Large intestine (tissue), 3 donors: ENCODE measurements at regions not wholly inside any gene's neighbourhood (a gene's known extent, or its start where the extent isn't known, plus 50 kb on each side); places are given as distances from the start of the nearest gene placed in this dataset.
A peak's percentile ranks its signal among the peaks of the same experiment; 100 is the strongest.

ENCODE experiments used
- DNase-seq, 2 donors: peaks; one replicate each; pipeline versions ENCODE4 v3.0.0 to v3.0.0-alpha.2; 2013
- H3K27ac ChIP-seq: one replicate; pipeline ENCODE4 v1.5.1; 2013; ENCODE audit warnings: low read length
- H3K27me3 ChIP-seq: 2 replicates; pipeline ENCODE4 v1.6.1; 2013; ENCODE audit warnings: low read length; ENCODE audit not compliant: control insufficient read depth, insufficient read depth
- H3K36me3 ChIP-seq: 2 replicates; pipeline ENCODE4 v1.6.1; 2013; ENCODE audit warnings: low read length; ENCODE audit not compliant: control insufficient read depth, insufficient read depth
- H3K4me1 ChIP-seq: one replicate; pipeline ENCODE4 v1.6.1; 2013; ENCODE audit warnings: low read length; ENCODE audit not compliant: control insufficient read depth, insufficient read depth
- H3K4me3 ChIP-seq: one replicate; pipeline ENCODE4 v1.5.1; 2013; ENCODE audit warnings: low read length
- H3K9me3 ChIP-seq: one replicate; pipeline ENCODE4 v1.6.1; 2013; ENCODE audit warnings: mild to moderate bottlenecking, low read depth, low read length, moderate library complexity; ENCODE audit not compliant: control insufficient read depth
- WGBS: methylation state at CpG from one replicate; pipeline ENCODE4 v1.1.5; 2013; ENCODE audit warnings: low lambda C conversion rate; ENCODE audit not compliant: insufficient coverage; 5-methylcytosine and 5-hydroxymethylcytosine counted together

GRCh38 chr5:68431186-68431585 is 215.6 kb downstream of the PIK3R1 start:
- no peaks in the 10 kb centered on the region for H3K27me3 ChIP-seq
- H3K9me3 ChIP-seq = no peaks in the 10 kb centered on the region
- peaks cover 10% of the 10 kb centered on the region for H3K4me1 ChIP-seq
- no CpG with 5 or more reads among the region's 1 CpG for WGBS
- DNase-seq = no peak
- no peak overlapping the region for H3K27ac ChIP-seq
- H3K4me3 ChIP-seq = no peak overlapping the region
- H3K36me3 ChIP-seq = no peaks in the 10 kb centered on the region

- Histone ChIP-seq H3K4me1 (peaks cover 13% of the 10 kb centered on the region), H3K4me3 (no peak overlapping the region), H3K9me3 (no peaks in the 10 kb centered on the region), H3K27ac (no peak overlapping the region), H3K27me3 (no peaks in the 10 kb centered on the region), H3K36me3 (no peaks in the 10 kb centered on the region)
- no peak for DNase-seq
- WGBS = 89% methylated on average over 3 of the region's 6 CpGs
Observed at GRCh38 chr5:68431601-68432337, 216.2 kb downstream of the PIK3R1 start.

DNA sequence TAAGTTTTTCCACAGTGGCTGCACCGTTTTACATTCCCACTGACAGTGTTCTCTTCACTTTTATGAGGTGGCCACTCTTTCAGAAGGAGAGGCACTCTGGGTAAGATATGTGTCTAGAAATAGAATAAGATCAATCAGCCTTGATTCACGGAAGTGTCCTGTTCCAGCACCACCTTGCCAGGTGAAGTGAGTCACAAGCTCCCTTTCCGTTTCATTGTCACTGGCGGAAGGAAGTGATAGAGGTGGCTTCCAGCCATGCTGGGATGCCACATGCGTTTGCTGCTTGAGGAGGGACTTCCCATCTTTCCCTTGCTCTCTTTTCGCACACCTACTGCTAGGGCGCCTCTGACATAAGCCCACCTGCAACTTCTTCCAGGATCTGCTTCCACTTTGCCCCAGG is 217.1 kb downstream of the PIK3R1 start:
- Histone ChIP-seq H3K27ac (no peak overlapping the region), H3K4me3 (no peak overlapping the region), H3K4me1 (peaks cover 13% of the 10 kb centered on the region), H3K36me3 (no peaks in the 10 kb centered on the region), H3K27me3 (no peaks in the 10 kb centered on the region), H3K9me3 (no peaks in the 10 kb centered on the region)
- WGBS = 100% methylated on average over 1 of the region's 7 CpGs
- DNase-seq = no peak

DNA sequence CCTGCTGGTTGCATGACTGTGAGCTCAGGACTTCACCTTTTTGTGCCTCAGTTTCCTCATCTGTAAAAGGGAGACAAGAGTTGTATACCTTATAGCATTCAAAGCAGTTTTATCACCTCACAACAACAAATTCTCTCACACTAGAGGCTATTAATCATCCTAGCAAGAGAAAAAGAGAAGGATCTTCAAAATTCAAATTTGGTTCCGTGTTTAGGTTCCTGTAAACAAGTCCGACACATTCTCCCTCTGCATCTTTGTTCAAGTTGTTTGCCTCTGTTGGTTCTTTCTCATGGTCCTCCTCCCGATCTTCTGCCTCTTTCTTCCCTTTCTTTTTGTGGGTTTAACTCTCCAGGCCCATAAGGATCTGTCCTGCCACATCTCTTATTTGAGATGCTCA is 218.0 kb downstream of the PIK3R1 start:
- no peaks in the 10 kb centered on the region for H3K9me3 ChIP-seq
- H3K27ac ChIP-seq = peak overlapping the region; percentile 75
- H3K27me3 ChIP-seq = no peaks in the 10 kb centered on the region
- H3K4me3 ChIP-seq = no peak overlapping the region
- peaks cover 13% of the 10 kb centered on the region for H3K4me1 ChIP-seq
- 84% methylated on average over 2 of the region's 3 CpGs for whole genome bisulfite sequencing
- no peak for DNase-seq
- H3K36me3 ChIP-seq = no peaks in the 10 kb centered on the region

DNA sequence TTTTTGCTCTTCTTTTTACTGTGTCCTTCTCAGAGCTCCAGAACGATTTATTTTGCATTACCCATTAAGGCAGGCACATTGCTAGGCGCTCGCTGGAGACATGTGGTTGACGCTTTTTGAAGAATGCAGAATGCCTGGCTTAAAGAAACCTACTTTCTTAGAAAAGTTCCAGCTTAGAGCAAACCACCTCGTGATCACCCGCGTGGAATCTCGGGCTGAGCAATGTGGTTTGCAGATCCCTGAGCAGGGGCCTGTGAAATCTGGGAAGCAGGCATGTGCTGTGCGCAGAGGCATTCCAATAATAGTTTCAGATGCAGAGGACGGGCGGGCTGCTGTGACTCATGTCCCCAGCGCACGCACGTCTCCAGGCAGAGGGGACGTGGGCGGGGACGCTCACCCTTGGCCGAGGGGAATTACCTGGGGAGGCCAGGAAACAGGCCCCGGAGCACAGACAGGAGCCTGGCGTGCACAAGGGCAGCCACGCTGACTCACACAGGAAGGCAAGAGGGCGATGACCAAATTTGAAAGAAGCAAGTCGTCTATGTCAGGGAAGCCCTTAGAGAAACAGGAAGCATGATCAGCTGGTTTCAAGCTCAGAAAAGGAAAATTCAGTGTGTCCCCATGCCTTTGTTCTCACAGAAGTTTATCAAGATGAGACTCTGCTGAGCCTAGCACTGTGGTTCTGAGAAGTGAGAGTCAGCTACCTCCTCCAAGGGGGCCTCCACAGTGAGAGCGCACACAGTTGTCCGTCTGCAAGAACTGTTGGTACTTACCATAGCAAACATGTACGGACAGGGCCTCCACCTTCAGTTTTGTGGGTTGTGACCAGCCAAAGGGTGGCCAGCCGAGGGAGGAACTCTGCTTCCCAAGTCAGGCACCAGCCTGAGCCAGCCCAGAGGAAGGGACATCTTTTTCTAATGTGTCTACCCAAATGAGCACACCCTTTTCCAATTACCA is 218.6 kb downstream of the PIK3R1 start:
- Histone ChIP-seq H3K36me3 (no peaks in the 10 kb centered on the region), H3K4me3 (no peak overlapping the region), H3K4me1 (peaks cover 13% of the 10 kb centered on the region), H3K27ac (peak overlapping the region; percentile 75), H3K9me3 (no peaks in the 10 kb centered on the region), H3K27me3 (no peaks in the 10 kb centered on the region)
- DNase-seq = peak; percentile 92 to 97
- WGBS = no CpG with 5 or more reads among the region's 27 CpGs

GRCh38 chr5:68435611-68436010 is 220.1 kb downstream of the PIK3R1 start:
- no CpG with 5 or more reads among the region's 1 CpG for WGBS
- peak in 1 of 2 donors; percentile 47 for DNase-seq
- peaks cover 13% of the 10 kb centered on the region for H3K4me1 ChIP-seq
- H3K27ac ChIP-seq = no peak overlapping the region
- H3K4me3 ChIP-seq = no peak overlapping the region
- no peaks in the 10 kb centered on the region for H3K27me3 ChIP-seq
- H3K9me3 ChIP-seq = no peaks in the 10 kb centered on the region
- H3K36me3 ChIP-seq = no peaks in the 10 kb centered on the region

- Histone ChIP-seq H3K27ac (no peak overlapping the region), H3K27me3 (no peaks in the 10 kb centered on the region), H3K4me3 (no peak overlapping the region), H3K4me1 (peaks cover 13% of the 10 kb centered on the region), H3K36me3 (no peaks in the 10 kb centered on the region), H3K9me3 (no peaks in the 10 kb centered on the region)
- WGBS = 80% methylated on average over 1 of the region's 3 CpGs
- peak in 1 of 2 donors; percentile 40 for DNase-seq
Observed at GRCh38 chr5:68436686-68437520, 221.3 kb downstream of the PIK3R1 start.

DNA sequence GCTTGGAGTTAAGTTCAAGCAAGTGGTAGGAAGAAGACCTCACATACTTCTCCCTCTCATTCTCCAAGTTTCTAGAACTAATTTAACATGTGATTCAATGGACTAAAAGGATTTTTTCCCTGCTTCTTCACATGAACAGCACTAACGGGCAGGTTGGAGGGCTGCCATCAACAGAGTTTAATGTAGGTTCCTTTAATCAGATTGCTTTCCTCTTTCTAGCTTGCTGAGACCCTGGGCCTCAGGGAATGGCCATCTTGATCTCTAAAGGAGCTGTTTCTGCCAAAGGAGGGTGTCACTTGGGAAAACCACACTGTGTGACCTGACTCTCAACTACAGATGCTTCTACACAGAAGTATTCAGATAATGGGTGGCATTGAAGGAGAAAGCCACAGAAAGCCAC is 223.3 kb downstream of the PIK3R1 start:
- Histone ChIP-seq H3K36me3 (no peaks in the 10 kb centered on the region), H3K9me3 (no peaks in the 10 kb centered on the region), H3K27ac (no peak overlapping the region), H3K27me3 (no peaks in the 10 kb centered on the region), H3K4me3 (no peak overlapping the region), H3K4me1 (peaks cover 11% of the 10 kb centered on the region)
- DNase-seq = no peak
- no CpG with 5 or more reads among the region's 1 CpG for WGBS

- H3K27me3 ChIP-seq = no peaks in the 10 kb centered on the region
- no peak overlapping the region for H3K27ac ChIP-seq
- WGBS = no CpG with 5 or more reads among the region's 2 CpGs
- H3K4me1 ChIP-seq = peaks cover 3% of the 10 kb centered on the region
- no peak overlapping the region for H3K4me3 ChIP-seq
- H3K36me3 ChIP-seq = no peaks in the 10 kb centered on the region
- DNase-seq = no peak
- no peaks in the 10 kb centered on the region for H3K9me3 ChIP-seq
Observed at GRCh38 chr5:68440245-68440644, 224.7 kb downstream of the PIK3R1 start.

DNA sequence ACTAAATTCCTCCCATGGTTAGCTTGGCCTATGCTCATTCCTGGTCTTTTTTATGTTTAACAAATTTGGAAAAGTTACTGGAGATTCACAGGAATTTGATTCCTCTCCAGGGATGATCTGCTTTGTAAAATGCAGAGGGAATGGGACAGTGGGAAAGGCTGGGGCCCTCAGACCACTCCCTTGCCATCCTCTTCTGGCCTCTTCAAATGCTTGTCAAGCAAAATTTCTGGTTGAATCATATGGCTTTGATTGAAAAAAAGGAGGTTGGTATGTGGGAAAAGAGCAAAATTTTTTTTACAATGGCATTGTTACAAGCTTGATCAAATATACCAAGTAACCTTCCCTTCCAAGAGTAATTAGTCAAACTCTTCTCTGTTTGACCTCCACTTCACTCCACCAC is 225.1 kb downstream of the PIK3R1 start:
- H3K27me3 ChIP-seq = no peaks in the 10 kb centered on the region
- H3K36me3 ChIP-seq = no peaks in the 10 kb centered on the region
- peaks cover 3% of the 10 kb centered on the region for H3K4me1 ChIP-seq
- no peak overlapping the region for H3K27ac ChIP-seq
- no peak for DNase-seq
- no peaks in the 10 kb centered on the region for H3K9me3 ChIP-seq
- H3K4me3 ChIP-seq = no peak overlapping the region
